GM19324 (cell line): ENCODE measurements at regions not wholly inside any gene's neighbourhood (a gene's known extent, or its start where the extent isn't known, plus 50 kb on each side); places are given as distances from the start of the nearest gene placed in this dataset.
"Not testable (repeated sequence)": the region's sequence is repeated elsewhere in the genome, so short reads cannot be mapped to it uniquely, and the experiment has no call there.

ENCODE experiments used
- ATAC-seq: cut with Tn5 transposase; IDR thresholded peaks from one replicate; pipeline ENCODE4 v1.9.1; 2021; ENCODE audit warnings: mild to moderate bottlenecking, moderate library complexity; ENCODE audit not compliant: unreplicated experiment, low FRiP score

DNA sequence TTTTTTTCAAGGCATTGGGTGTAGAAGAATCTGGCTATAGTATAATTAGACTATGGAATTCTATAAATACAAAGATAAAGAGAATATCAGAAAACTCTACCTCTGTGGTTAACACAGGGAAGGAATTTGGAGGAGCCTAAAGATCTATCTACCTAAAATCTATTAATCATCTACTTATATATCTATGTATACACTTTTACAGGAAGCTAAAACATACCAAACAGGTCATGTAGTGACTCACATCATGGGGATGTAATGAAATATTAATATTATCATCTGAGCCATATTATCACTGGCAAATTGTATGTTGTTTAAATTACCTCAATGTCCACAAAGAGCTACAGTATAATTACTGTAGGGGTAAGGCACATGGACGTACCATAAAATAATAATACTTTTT is 1748.2 kb downstream of the EFNA5 start:
- ATAC-seq = no peak

DNA sequence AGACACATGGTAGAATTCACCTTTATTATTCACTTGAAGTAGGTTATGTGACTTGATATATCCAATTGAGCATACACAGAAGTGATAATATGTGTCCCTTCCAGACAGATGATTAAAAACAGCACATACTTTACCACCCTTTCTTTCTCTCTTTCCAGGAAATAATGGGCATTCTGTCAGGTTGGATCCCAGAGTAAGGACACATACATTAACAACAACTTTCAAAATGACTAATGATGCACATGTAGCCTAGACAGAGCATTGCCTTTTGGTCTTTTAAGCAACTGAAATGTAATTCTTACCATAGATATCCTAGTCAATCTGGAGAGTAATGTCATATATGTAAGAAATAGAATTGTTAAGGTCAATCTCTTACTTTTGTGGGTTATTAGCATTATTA is 1748.7 kb downstream of the EFNA5 start:
- no peak for ATAC-seq

DNA sequence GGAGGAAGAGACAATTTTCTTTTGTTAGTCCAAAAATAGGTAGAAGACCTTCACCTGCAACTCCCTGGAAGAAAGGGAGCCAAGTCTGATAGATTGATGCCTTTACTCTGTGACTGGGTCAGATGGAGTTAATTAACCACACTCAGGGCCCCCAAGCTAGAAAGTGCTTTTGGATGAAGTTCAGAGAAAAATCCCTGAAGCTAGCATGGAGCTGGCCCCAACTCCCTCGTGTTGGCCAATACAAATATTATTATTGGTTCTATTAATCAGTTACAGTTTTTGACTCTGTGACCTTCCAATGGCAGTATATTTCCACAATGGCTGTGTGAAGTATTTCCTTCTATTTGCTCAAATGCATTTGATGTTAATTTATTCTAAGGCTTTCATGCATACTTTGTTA is 1753.5 kb downstream of the EFNA5 start:
- no peak for ATAC-seq

DNA sequence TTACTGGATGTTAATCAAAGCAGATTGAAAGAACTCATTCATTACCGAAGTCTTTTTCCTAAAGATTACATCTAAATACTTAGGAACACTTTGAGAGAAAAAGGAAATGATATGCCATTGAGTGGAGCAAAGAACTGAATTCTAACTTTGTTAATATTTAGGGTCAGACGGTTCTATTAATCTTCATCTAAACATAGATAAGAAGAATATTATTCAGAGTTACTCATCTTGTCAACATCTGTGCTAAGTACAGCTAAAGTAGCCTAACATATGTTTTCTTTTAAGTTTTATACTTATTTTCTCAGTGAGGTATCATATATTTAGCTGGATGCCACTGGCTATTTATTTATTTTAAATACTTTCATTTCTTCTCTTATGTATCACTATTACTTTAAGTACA is 1763.7 kb downstream of the EFNA5 start:
- ATAC-seq = no peak

DNA sequence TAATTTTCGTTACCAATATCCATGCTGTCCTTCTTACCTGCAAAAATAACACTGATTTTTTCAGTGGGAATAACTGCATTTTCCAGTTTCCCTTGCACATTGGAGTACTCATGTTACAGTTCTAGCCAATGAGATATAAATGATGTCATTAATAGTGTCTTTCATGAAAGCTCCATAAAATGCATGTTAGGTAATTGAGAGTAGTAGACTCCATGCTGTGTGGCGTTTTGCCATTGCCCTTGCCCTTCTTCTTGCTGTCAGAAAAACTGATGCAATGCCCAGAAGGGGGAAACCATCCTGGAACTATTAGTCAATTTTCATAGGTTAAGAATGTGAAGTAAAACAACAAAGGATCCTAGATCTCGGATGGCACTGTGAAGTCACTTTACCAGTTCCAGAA is 1765.3 kb downstream of the EFNA5 start:
- no peak for ATAC-seq

DNA sequence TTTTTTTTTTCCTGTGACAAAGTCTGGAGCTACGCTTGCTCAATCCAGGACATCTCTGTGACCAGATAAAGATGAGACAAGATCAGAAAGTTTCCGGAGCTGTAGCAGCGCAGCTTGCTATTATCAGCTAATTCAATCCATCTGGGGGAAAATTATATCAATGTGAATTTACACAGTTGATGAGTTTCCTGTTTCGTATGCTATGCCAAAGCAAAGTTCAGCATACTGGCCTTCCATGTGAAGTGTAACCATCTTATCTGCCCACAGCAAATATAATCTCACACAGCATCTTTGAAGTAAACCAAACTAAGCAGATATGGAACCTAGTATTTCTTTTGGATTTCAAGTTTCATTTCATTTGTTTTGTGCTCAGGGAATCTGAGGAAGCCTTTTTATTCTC is 1767.7 kb downstream of the EFNA5 start:
- no peak for ATAC-seq

DNA sequence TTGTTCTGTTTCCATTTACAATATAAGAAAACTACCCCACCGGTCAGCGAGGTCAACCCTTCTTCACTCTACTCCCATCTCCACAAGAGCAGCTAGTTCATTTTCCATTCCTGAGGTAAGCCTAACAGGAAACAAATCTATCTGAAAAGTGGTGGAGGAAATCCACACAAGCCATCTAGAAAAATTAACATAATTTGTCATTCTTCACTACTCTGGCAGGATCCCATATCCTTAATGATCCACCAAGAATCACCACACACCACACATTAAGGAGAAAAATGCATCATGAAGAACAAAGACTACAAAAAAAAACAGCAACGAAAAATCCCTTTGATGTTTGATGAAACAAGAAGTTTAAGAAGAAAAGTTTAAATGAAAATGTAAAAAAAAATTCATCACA is 1771.0 kb downstream of the EFNA5 start:
- no peak for ATAC-seq

DNA sequence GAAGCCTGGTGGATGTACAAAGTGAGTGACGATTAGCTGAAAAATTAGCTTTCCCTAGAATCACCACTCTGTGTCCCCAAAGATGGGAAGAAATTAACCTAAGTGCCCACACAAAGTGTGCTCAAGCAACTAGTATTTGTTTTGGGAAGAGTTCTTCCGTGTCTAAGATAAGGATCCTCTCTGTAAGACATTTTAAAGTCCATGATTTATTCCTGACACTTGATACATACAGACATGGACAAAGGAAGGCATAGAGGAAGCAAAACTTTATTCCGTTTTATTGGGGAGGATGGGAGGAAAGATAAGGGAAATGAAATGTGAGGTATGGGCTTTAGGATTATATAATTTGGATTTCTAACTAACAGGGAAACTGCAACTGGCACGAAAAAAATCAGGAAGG is 1772.6 kb downstream of the EFNA5 start:
- no peak for ATAC-seq

DNA sequence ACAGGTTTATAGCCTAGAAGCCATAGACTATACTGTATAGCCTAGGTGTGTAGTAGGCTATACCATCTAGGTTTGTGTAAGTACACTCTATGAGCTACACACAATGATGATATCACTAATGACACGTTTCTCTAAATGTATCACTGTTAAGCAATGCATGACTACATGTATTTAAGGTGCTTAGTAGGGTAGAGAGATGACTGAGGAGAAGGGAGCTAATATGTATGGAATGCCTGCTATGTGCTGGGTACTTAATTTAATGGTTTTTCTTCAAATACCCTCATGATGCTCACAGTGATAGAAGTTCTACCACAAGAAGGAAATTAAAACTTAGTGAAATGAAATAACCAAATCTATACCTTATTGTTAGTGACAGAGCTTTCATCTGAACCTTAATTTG is 1785.5 kb downstream of the EFNA5 start:
- ATAC-seq = no peak

DNA sequence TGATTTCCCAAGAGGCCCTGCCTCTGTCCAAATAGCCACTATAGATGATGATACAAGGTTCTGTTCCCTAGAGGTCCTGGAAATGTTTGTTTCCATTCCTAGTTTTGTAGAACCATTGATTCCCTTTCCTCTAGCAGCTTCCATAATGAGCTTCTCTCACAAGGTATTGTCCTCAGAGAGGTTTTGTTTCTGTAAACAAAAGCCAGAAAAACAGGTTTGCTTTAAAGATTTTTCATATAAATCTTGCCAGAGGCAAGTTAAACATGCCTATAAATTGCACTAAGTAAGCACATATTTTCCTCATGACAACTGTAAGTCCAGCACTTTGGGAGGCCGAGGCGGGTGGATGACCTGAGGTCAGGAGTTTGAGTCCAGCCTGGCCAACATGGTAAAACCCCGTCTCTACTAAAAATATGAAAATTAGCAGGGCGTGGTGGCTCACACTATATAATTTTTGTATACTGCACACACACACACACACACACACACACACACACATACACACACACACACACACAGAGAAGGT is 1787.7 kb downstream of the EFNA5 start:
- no peak for ATAC-seq

DNA sequence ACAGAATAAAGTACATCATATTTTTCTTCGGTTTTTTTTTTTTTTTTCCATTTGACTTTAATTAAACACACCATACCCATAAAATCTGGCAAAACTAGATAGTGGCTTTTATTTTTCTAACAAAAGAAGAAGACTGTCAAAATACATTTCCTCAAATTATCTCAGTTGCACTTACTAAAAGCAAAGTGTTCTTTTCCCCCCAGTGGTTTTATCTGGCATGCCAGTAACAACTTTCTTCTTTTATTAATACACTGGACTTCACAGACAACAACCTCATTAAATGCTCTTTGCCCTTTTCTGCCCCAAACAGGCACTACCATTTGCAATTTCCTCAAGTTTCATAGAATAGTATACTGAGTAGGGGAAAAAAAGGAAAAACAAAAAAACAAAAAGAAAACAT is 1792.3 kb downstream of the EFNA5 start:
- ATAC-seq = no peak

DNA sequence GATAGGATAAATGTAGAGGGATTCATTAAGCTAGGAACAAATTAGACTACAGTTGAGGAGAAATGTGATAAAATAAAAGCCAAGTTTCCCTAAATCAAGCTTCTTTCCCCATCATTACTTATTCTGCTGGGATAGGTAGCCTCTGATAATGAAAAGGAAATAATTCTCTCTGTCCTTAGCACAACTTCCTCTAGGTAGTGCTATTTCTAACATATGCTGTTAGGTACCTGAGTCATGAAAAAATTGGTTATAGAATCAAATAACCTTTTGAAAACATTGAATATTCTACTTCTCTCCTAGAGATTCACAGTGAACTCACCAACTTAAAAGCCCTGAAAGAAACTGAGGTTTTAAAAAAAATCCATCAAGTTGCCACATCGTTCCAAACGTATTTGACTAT is 1793.1 kb downstream of the EFNA5 start:
- ATAC-seq = no peak

DNA sequence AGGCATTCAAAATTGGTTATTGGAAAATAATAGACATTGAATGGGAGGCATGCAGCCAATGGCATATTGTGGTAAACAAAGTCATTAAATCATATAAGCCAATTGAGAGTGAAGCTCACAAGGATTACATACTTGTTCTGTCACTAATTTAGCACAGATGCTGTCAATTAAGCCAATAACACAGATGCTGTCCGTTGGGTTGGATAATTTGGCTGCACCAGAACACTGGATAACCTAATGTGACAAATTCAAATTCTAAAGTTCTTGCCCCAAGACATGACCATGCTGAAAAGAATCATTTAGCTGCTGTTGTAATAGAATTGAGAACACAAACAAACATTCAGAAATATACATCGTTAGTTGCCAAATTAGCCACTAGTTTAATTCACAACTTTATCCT is 1796.4 kb downstream of the EFNA5 start:
- ATAC-seq = no peak

DNA sequence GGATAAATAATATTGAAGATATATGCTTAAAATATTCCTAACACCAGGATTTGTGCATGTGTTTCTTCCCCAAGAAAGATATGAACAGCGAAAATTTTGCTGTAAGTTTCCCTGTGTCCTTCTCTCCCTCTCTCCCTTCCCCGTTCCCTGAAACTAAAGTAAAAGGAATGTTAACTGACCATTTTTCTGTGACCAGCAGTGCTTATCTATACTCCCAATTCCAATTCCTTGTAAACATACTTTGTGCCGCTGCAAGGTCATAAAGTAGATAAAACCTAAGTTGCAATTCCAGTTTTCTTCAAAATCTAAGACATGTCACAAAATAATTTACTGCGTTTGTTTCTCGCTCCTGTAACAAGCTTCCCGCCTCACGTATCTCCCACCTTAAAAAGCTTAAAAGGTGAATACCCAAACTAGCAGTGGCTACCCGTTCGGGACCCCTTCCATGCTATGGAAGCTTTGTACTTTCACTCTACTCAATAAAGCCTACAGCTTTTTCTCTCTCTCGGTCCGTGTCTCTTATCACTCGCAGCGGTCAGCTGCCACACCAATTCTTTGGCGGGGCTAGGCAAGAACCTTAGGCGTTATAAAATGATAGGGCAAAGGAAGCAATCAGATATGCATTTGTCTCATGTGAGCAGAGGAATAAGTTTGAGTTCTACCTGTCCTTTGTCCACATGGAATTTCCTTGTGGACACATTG is 1798.0 kb downstream of the EFNA5 start:
- ATAC-seq = no peak

DNA sequence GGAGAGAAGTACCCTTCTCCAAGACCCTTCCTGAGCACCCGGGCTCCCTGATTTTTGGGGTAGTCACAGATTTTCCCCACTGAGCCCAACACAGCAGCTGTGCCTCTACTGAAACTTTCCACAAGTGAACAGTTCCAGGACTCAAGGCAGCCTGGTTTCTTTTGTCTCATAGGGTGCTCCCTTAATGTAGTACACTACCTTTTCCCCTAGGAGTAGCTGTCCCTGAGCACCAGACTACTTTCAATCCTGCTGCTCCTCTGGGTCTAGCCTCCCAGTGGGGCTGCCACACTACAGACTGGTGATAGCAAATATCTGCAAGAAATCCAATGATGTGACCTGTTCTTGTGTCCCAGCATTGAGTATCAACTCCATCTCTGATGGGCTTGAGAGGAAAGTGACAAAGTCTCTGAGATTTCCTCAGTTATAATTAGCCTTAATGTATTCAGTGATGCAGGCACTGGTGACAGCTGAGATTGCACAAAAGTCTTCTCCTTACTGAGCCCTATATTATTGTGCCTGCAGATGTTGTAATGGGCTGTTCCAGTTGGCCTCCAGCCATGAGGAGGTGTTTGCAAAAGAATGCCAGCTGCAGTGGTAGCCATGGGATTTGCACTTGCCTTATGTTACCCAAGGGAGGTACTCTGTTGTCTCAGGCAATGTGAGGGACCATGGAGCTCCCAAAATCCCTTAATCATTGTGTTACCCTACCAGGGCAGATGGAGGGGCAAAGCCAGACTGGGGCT is 1802.5 kb downstream of the EFNA5 start:
- no peak for ATAC-seq

DNA sequence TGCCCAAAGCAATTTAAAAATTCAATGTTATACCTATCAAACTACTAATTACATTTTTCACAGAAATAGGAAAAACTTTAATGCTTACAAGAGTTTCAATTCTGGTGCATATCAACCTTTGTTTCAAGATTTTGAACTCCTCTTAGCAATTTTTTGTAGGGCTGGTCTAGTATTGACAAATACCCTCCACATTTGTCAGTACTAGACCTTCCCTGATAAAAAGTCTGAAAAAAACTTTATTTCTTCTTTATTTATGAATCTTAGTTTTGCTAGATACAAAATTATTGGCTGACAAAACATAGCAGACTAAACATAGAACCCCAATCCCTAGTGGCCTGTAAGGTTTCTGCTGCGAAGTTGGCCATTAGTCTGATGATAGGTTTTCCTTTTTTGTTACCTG is 1804.9 kb downstream of the EFNA5 start:
- ATAC-seq = no peak

DNA sequence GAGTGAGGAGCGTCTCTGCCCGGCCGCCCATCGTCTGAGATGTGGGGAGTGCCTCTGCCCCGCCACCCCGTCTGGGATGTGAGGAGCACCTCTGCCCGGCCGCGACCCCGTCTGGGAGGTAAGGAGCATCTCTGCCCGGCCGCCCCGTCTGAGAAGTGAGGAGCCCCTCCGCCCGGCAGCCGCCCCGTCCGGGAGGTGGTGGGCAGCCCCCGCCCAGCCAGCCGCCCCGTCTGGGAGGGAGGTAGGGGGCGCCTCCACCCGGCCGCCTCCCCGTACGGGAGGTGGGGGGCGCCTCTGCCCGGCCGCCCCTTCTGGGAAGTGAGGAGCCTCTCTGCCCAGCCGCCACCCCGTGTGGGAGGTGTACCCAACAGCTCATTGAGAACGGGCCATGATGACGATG is 1811.4 kb downstream of the EFNA5 start:
- not testable (repeated sequence) for ATAC-seq

DNA sequence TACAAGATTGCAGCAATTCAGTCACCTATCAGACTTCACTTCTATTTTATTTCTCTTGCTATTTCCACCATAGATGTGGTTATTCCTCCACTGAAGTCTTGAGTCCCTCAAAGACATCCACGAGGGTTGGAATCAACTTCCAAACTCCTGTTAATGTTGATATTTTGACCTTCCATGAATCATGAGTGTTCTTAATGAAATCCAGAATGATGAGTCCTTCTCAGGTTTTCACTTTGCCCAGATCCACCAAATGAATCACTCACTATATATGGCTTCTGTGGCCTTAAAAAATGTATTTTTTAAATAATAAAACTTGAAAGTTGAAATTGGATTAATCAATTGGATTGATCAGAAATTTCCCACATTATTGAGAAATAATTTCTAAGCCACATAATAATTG is 1821.0 kb downstream of the EFNA5 start:
- ATAC-seq = no peak

DNA sequence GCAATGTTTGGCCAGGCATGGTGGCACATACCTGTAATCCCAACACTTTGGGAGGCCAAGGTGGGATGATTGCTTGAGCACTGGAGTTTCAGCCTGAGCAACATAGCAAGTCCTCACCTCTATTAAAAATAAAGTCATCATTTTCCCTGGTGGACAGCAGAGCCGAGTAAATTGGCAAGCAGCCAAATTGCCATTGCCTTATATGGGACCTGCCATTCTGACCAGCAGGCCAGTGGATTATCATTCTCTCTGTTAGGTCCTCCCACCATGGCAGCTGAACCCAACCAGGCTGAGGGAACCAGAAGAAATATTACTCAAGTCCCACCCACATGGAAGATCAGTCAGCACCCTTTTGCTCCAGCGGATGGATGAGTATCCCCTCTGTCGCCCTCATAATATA is 1829.9 kb downstream of the EFNA5 start:
- no peak for ATAC-seq

DNA sequence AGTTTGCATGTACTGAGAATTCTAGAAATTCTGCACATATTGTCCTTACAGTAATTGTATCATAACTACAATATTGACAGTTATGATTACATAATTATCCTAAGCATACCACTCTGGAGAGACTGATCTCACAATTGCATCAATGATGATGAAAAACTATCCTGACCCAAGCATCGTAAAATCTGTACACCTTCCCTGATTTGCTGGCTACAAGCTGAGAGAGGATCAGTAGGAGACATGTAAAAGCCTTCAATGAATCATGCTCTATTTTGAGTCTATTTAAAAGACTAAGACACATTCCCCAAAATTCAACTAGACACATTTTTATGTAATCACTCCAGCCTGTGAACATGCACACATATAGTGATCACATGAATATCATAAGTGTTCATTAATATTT is 1833.8 kb downstream of the EFNA5 start:
- ATAC-seq = no peak

DNA sequence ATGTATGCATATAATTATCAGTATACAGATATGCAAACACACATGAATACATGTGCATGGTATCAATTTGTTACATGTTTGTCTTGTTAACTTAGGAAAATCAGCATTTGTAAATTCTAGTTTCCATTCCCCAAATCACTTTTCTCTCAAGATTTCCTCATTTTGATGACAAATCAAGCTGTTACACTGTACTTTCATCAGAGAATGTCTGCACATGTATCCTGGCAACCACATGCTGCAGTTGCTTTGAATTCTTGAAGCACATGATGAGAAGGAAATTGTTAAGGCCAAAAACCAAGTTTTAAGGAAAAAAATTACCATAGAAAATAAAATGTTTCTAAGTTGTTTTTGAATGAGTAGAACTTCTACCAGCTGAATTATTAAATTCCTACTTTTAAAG is 1834.5 kb downstream of the EFNA5 start:
- ATAC-seq = no peak

DNA sequence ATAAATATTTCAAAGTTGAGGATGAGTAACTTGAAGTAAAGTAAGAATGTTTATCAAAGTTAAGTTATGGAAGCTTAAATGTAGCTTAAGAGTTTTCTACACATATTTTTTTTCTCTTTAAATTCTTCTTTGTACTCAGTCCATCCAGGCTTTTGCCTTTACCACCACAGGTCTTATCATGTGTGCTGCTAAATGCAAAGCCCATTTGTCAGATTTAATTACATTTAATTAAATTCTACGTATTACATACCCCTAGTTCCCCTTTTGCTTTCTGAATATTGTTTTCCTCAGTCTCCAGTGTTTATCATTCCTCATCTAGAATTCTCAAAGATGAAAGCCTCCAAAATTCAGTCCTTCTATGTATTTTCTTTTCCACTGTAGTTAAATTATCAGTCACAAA is 1841.9 kb downstream of the EFNA5 start:
- no peak for ATAC-seq
